Lower lobe of right lung (tissue), 2 donors: ENCODE measurements at regions not wholly inside any gene's neighbourhood (a gene's known extent, or its start where the extent isn't known, plus 50 kb on each side); places are given as distances from the start of the nearest gene placed in this dataset.
A peak's percentile ranks its signal among the peaks of the same experiment; 100 is the strongest.

ENCODE experiments used
- ATAC-seq, 2 donors: fragments of 200-7000 bp; cut with Tn5 transposase; one replicate each; pipeline ENCODE4 v1.9.1; 2020 to 2022; ENCODE audit warnings: mild to moderate bottlenecking in 2 of 2, moderate library complexity in 2 of 2
- DNase-seq: peaks from one replicate; pipeline ENCODE4 v3.0.0-alpha.2; 2020
- H3K27ac ChIP-seq: fragments of 200-600 bp; one replicate; pipeline ENCODE4 v1.8.0; 2022
- H3K27me3 ChIP-seq: fragments of 200-600 bp; one replicate; pipeline ENCODE4 v1.8.0; 2022; ENCODE audit warnings: low read depth
- H3K36me3 ChIP-seq: fragments of 200-600 bp; one replicate; pipeline ENCODE4 v1.8.0; 2022; ENCODE audit warnings: mild to moderate bottlenecking
- H3K4me1 ChIP-seq: fragments of 200-600 bp; one replicate; pipeline ENCODE4 v1.8.0; 2022
- H3K4me3 ChIP-seq: fragments of 200-600 bp; one replicate; pipeline ENCODE4 v1.8.0; 2022; ENCODE audit warnings: mild to moderate bottlenecking
- H3K9me3 ChIP-seq: fragments of 200-600 bp; one replicate; pipeline ENCODE4 v1.8.0; 2022
- intact Hi-C: fragments of 100-400 bp; cut with DNase I; formaldehyde crosslinking; loops from one replicate; pipeline ENCODE4 v1.11.0; 2022
- TF ChIP-seq, protein P1 (sequence below): fragments of 200-600 bp; IDR thresholded peaks from one replicate; pipeline ENCODE4 v1.8.0; 2022; ENCODE audit warnings: antibody characterized with exemption, mild to moderate bottlenecking
- donor health status: DM: no; HTN: yes; CAD: no; lungs with severe emphysema.

GRCh38 chr12:31853977-31854376, 105.2 kb upstream of the RESF1 start:
- TF ChIP-seq, protein P1, sequence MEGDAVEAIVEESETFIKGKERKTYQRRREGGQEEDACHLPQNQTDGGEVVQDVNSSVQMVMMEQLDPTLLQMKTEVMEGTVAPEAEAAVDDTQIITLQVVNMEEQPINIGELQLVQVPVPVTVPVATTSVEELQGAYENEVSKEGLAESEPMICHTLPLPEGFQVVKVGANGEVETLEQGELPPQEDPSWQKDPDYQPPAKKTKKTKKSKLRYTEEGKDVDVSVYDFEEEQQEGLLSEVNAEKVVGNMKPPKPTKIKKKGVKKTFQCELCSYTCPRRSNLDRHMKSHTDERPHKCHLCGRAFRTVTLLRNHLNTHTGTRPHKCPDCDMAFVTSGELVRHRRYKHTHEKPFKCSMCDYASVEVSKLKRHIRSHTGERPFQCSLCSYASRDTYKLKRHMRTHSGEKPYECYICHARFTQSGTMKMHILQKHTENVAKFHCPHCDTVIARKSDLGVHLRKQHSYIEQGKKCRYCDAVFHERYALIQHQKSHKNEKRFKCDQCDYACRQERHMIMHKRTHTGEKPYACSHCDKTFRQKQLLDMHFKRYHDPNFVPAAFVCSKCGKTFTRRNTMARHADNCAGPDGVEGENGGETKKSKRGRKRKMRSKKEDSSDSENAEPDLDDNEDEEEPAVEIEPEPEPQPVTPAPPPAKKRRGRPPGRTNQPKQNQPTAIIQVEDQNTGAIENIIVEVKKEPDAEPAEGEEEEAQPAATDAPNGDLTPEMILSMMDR, result no peak
- no peak for DNase-seq
- H3K9me3 ChIP-seq, result peaks cover 20% of the 10 kb centered on the region
- intact Hi-C loops, result no loop called here
- peaks cover 26% of the 10 kb centered on the region for H3K4me1 ChIP-seq
- no peak overlapping the region for H3K4me3 ChIP-seq
- no peaks in the 10 kb centered on the region for H3K27me3 ChIP-seq
- H3K36me3 ChIP-seq, result no peaks in the 10 kb centered on the region
- H3K27ac ChIP-seq, result peak overlapping the region; percentile 3
- peak; percentile 72 to 77 for ATAC-seq

DNA sequence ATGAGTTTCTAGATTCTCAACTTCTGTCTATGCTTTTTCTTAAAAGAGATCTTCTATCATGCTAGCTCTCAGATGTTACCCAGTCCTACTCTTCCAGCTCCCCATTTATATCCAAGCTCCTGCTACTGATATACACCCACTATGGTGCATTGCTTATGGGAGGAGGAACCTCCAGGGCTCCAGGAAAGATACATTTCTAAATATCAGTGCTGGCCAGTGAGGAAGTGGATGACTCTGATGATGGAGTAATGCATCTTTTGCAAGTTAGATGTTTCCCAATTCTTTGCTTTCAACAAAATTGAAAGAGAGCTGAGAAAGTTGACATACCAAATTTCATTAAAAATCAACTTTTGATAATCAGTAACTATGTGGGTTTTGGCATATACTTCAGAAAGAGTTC, 105.7 kb upstream of the RESF1 start:
- Histone ChIP-seq H3K27ac (peak overlapping the region; percentile 3), H3K36me3 (no peaks in the 10 kb centered on the region), H3K4me3 (no peak overlapping the region), H3K9me3 (peaks cover 24% of the 10 kb centered on the region), H3K27me3 (no peaks in the 10 kb centered on the region), H3K4me1 (peaks cover 26% of the 10 kb centered on the region)
- ATAC-seq, result peak; percentile 77
- DNase-seq, result no peak
- TF ChIP-seq, protein P1, result no peak
- intact Hi-C loops, result no loop called here

GRCh38 chr12:31850268-31850667, 108.9 kb upstream of the RESF1 start:
- H3K27ac ChIP-seq, result no peak overlapping the region
- TF ChIP-seq, protein P1, result no peak
- peaks cover 31% of the 10 kb centered on the region for H3K9me3 ChIP-seq
- H3K4me3 ChIP-seq, result no peak overlapping the region
- no peak for DNase-seq
- no peaks in the 10 kb centered on the region for H3K27me3 ChIP-seq
- intact Hi-C loops, result no loop called here
- peaks cover 24% of the 10 kb centered on the region for H3K4me1 ChIP-seq
- H3K36me3 ChIP-seq, result no peaks in the 10 kb centered on the region
- no peak for ATAC-seq

DNA sequence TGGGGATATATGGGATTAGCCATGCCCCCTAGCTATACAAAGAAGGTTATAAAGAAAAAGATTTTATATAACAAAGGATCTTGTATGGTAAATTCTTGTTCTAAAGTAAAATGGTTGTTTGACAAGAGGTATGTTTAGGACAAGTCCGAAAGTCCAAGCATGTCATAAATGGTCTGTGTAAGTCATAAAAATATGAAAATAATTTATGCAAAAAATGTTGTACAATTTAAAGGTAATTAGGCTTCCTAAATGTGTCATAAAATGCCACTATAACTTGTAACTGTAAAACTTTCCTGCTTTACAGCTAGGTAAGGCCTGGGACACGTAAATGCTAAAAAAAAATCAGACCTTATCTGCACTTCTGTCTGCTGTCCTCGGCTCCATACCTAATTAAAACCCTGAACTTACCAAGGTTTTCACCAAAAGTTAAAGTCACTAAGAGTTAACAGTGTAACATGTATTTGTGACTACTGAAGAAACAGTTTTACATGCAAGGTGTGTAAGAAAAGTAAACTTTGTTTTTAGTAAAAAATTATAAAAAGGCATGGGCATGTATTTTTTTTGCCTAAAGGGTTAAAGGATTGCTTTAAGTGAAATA, 110.0 kb upstream of the RESF1 start:
- H3K4me3 ChIP-seq, result no peak overlapping the region
- no peak for ATAC-seq
- no peaks in the 10 kb centered on the region for H3K36me3 ChIP-seq
- no peak overlapping the region for H3K27ac ChIP-seq
- TF ChIP-seq, protein P1, result no peak
- H3K4me1 ChIP-seq, result peaks cover 15% of the 10 kb centered on the region
- peaks cover 31% of the 10 kb centered on the region for H3K9me3 ChIP-seq
- intact Hi-C loops, result no loop called here
- DNase-seq, result no peak
- no peaks in the 10 kb centered on the region for H3K27me3 ChIP-seq

DNA sequence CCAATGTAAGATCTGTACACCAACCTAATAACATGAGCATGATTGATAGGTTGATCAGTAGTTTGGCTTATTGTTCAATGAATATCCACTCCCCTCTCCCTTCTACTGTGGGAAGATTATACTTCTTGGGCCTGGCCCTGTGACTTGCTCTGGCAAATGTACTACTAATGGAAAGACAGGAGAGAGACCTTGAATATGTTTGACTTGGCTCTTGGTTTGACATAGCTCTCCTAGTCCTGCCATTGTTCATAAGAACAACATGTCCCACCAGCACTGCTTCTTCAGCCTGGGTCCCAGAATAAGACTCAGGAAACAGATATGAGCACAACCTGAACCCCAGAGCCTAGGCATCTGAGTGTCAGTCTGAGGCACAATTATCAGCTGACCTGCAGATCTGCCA, 112.8 kb upstream of the RESF1 start:
- no peaks in the 10 kb centered on the region for H3K36me3 ChIP-seq
- no peaks in the 10 kb centered on the region for H3K4me1 ChIP-seq
- H3K9me3 ChIP-seq, result peaks cover 31% of the 10 kb centered on the region
- intact Hi-C loops, result no loop called here
- TF ChIP-seq, protein P1, result no peak
- no peak overlapping the region for H3K4me3 ChIP-seq
- no peak for DNase-seq
- no peak overlapping the region for H3K27ac ChIP-seq
- H3K27me3 ChIP-seq, result no peaks in the 10 kb centered on the region
- no peak for ATAC-seq
